ENCODE measurements at regions not wholly inside any gene's neighbourhood (a gene's known extent, or its start where the extent isn't known, plus 50 kb on each side); places are given as distances from the start of the nearest gene placed in this dataset.

GRCh38 chr3:124217542-124217941 is 225.6 kb upstream of the ROPN1 start:
- Histone ChIP-seq H3K79me2 (ENCODE audit: control insufficient read depth in 1 of 2, insufficient read depth in 2 of 2, low read length in 2 of 2) (no peaks in the 10 kb centered on the region), H3K36me3 (ENCODE audit: control insufficient read depth in 2 of 4, insufficient read depth in 4 of 4, low read length in 3 of 4) (no peaks in the 10 kb centered on the region), H3K4me1 (replicated peaks in 1 of 4; ENCODE audit: control insufficient read depth in 3 of 4, insufficient read depth in 4 of 4, low read length in 3 of 4) (no peaks in the 10 kb centered on the region), H3K27me3 (replicated peaks in 1 of 4; ENCODE audit: control insufficient read depth in 3 of 4, extremely low read depth in 1 of 4, insufficient read depth in 3 of 4, low read length in 3 of 4) (no peaks in the 10 kb centered on the region), H2BK5ac (ENCODE audit: low read depth, low read length) (no peak overlapping the region), H4K5ac (ENCODE audit: insufficient read length, low read depth, low read length) (no peak overlapping the region), H3K18ac (ENCODE audit: extremely low read depth, low read length) (no peak overlapping the region), H3K56ac (replicated peaks; ENCODE audit: insufficient read length, low read depth, low read length) (no peak overlapping the region), H2AK5ac (ENCODE audit: low read depth, low read length) (no peak overlapping the region), H3K4ac (replicated peaks; ENCODE audit: insufficient read length, low read depth, low read length) (no peak overlapping the region), H3K27ac (ENCODE audit: low read depth, low read length) (no peak overlapping the region), H4K91ac (replicated peaks; ENCODE audit: insufficient read length, low read length) (no peak overlapping the region), H3K23me2 (ENCODE audit: low read depth, low read length) (no peaks in the 10 kb centered on the region), H2BK12ac (ENCODE audit: low read depth, low read length) (no peak overlapping the region), H4K20me1 (replicated peaks in 1 of 2; ENCODE audit: control insufficient read depth in 1 of 2, insufficient read depth in 2 of 2, low read length in 2 of 2) (peaks cover 0 to 3% of the 10 kb centered on the region in 2 experiments), H2BK20ac (ENCODE audit: low read length) (no peak overlapping the region), H2BK15ac (ENCODE audit: low read length) (no peak overlapping the region), H2BK120ac (replicated peaks; ENCODE audit: low read depth, low read length) (no peak overlapping the region), H3K4me3 (ENCODE audit: extremely low read depth in 1 of 4, insufficient read depth in 2 of 4, low read depth in 3 of 4, low read length in 4 of 4) (no peak overlapping the region), H3K79me1 (ENCODE audit: low read depth, low read length) (no peaks in the 10 kb centered on the region), H3K4me2 (ENCODE audit: insufficient read depth in 1 of 2, low read depth in 2 of 2, low read length in 2 of 2) (no peak overlapping the region), H3K23ac (ENCODE audit: insufficient read length) (no peak overlapping the region), H2AFZ (ENCODE audit: low read length) (no peak overlapping the region), H3K9me3 (ENCODE audit: insufficient read depth in 2 of 2, low read depth in 1 of 2, low read length in 1 of 2) (no peaks in the 10 kb centered on the region), H3K9ac (replicated peaks in 1 of 4; ENCODE audit: extremely low read depth in 1 of 4, low read depth in 3 of 4, low read length in 3 of 4) (no peak overlapping the region), H4K8ac (ENCODE audit: extremely low read depth, insufficient read depth, low read length) (no peak overlapping the region), H3K14ac (ENCODE audit: insufficient read length) (no peak overlapping the region)
- FAIRE-seq (peak; percentile 90), DNase-seq (ENCODE audit: low read depth in 1 of 2, low spot score in 2 of 2) (peak in 1 of 2 experiments; percentile 82)
- POLR2A ChIA-PET (ENCODE audit: partially characterized antibody) = no interaction called here
- TF ChIP-seq MAX (IDR thresholded peaks at IDR 0.05) = peak; percentile 42; the same call in 1 of the 2 replicates
- TF ChIP-seq TAF1 (IDR thresholded peaks at IDR 0.05; ENCODE audit: low read depth, low read length) = no peak
- TF ChIP-seq, protein P1, sequence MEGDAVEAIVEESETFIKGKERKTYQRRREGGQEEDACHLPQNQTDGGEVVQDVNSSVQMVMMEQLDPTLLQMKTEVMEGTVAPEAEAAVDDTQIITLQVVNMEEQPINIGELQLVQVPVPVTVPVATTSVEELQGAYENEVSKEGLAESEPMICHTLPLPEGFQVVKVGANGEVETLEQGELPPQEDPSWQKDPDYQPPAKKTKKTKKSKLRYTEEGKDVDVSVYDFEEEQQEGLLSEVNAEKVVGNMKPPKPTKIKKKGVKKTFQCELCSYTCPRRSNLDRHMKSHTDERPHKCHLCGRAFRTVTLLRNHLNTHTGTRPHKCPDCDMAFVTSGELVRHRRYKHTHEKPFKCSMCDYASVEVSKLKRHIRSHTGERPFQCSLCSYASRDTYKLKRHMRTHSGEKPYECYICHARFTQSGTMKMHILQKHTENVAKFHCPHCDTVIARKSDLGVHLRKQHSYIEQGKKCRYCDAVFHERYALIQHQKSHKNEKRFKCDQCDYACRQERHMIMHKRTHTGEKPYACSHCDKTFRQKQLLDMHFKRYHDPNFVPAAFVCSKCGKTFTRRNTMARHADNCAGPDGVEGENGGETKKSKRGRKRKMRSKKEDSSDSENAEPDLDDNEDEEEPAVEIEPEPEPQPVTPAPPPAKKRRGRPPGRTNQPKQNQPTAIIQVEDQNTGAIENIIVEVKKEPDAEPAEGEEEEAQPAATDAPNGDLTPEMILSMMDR (IDR thresholded peaks at IDR 0.05; ENCODE audit: control extremely low read depth in 1 of 3, insufficient read depth in 1 of 3, low read depth in 1 of 3, low read length in 3 of 3) = no peak
- no peak for TF ChIP-seq KDM4A (IDR thresholded peaks at IDR 0.05; ENCODE audit: low read depth, low read length, severe bottlenecking)
- TF ChIP-seq SAP30 (IDR thresholded peaks at IDR 0.05; ENCODE audit: insufficient read depth, insufficient replicate concordance, low read length) = peak; percentile 72
- TF ChIP-seq, protein P2, sequence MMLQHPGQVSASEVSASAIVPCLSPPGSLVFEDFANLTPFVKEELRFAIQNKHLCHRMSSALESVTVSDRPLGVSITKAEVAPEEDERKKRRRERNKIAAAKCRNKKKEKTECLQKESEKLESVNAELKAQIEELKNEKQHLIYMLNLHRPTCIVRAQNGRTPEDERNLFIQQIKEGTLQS (IDR thresholded peaks at IDR 0.05; ENCODE audit: insufficient read depth, low read depth, low read length) = no peak
- no peak for TF ChIP-seq BRCA1 (IDR thresholded peaks at IDR 0.05; ENCODE audit: low read depth, low read length)
- peak; percentile 88 to 95 for TF ChIP-seq SIN3A (conservative IDR thresholded peaks at IDR 0.05 in 1 of 2, IDR thresholded peaks at IDR 0.05 in 1 of 2; ENCODE audit: low read depth in 1 of 2, low read length in 2 of 2)
- TF ChIP-seq CREB1 (IDR thresholded peaks at IDR 0.05) = peak; percentile 91
- CTCF ChIA-PET (ENCODE audit: partially characterized antibody) = no interaction called here
- 51% methylated on average over 3 of the region's 3 CpGs; no CpG with 5 or more reads in 1 of the 2 experiments for WGBS, 2 experiments (ENCODE audit: extremely low coverage in 1 of 2, insufficient coverage in 1 of 2, insufficient read length in 1 of 2, insufficient replicate concordance in 2 of 2, low coverage in 1 of 2, low lambda C conversion rate in 2 of 2, missing lambda C conversion rate in 1 of 2)
